Panc1 (cell line): ENCODE measurements at regions not wholly inside any gene's neighbourhood (a gene's known extent, or its start where the extent isn't known, plus 50 kb on each side); places are given as distances from the start of the nearest gene placed in this dataset.

Source experiments
- ATAC-seq: fragments of 200-7000 bp; cut with Tn5 transposase; 2 replicates; pipeline ENCODE4 v1.9.1; 2020; ENCODE audit warnings: mild to moderate bottlenecking, moderate library complexity
- BruUV-seq: library from RNA; stranded (reverse); fragments of 400-500 nt; replicated peaks from 2 replicates; lab custom pipeline; 2021; lab: Mats Ljungman, UMichigan
- CTCF ChIA-PET: fragments of 300-600 bp; sonication (Branson Sonifier 250); formaldehyde crosslinking; loops from one replicate; lab custom pipeline; 2022; ENCODE audit warnings: antibody characterized with exemption; lab: Charles Lee
- POLR2A ChIA-PET: fragments of 300-600 bp; sonication (Branson Sonifier 250); formaldehyde crosslinking; loops from one replicate; lab custom pipeline; 2022; ENCODE audit warnings: antibody characterized with exemption; lab: Charles Lee
- DNase-seq: peaks from one replicate; pipeline ENCODE4 v3.0.0-alpha.2; 2010; ENCODE audit warnings: low read depth, low spot score
- H3K27ac ChIP-seq: 2 replicates; pipeline ENCODE4 v1.5.1; 2011; ENCODE audit warnings: mild to moderate bottlenecking, low read length, inconsistent platforms
- H3K27me3 ChIP-seq: fragments of 200-500 bp; sonication (Bioruptor generic); 2 replicates; pipeline ENCODE4 v1.6.0; 2014; ENCODE audit warnings: low read length, inconsistent platforms; ENCODE audit not compliant: control insufficient read depth, insufficient read depth
- H3K36me3 ChIP-seq: fragments of 200-500 bp; sonication (Bioruptor generic); 2 replicates; pipeline ENCODE4 v1.5.1; 2014; ENCODE audit warnings: inconsistent platforms, mild to moderate bottlenecking, low read length, moderate library complexity; ENCODE audit not compliant: control insufficient read depth, insufficient read depth
- H3K4me1 ChIP-seq: 2 replicates; pipeline ENCODE4 v1.5.1; 2011; ENCODE audit warnings: inconsistent platforms, mild to moderate bottlenecking, low read length, moderate library complexity; ENCODE audit not compliant: control insufficient read depth, insufficient read depth
- H3K4me3 ChIP-seq, 2 experiments: 2 replicates each; pipeline ENCODE4 v1.5.1; 2011 to 2012; ENCODE audit warnings: low read depth in 2 of 2, low read length in 2 of 2, mild to moderate bottlenecking in 2 of 2, inconsistent platforms in 1 of 2, moderate library complexity in 1 of 2
- H3K9me3 ChIP-seq: fragments of 200-500 bp; sonication (Bioruptor generic); 2 replicates; pipeline ENCODE4 v1.5.1; 2014; ENCODE audit warnings: low read depth, mild to moderate bottlenecking, inconsistent platforms, low read length, moderate library complexity; ENCODE audit not compliant: control insufficient read depth, insufficient read depth
- POLR2AphosphoS5 ChIP-seq: IDR thresholded peaks from 2 replicates; pipeline ENCODE4 v1.6.1; 2012; ENCODE audit warnings: mild to moderate bottlenecking, low read depth, low read length, moderate library complexity
- SIN3A ChIP-seq: IDR thresholded peaks from 2 replicates; pipeline ENCODE4 v1.6.1; 2012; ENCODE audit warnings: low read depth, mild to moderate bottlenecking, low read length, moderate library complexity, borderline replicate concordance; ENCODE audit not compliant: insufficient read depth
- TCF7L2 ChIP-seq: IDR thresholded peaks from 2 replicates; pipeline ENCODE4 v1.6.1; 2011; ENCODE audit warnings: mild to moderate bottlenecking, low read depth, low read length, inconsistent platforms
- in situ Hi-C: cut with HindIII; loops from 2 replicates; pipeline ENCODE4 v1.10.0; 2016; ENCODE audit warnings: low sequenced_read_pairs, low pct_unique_long_range_greater_than_20kb
- intact Hi-C: fragments of 100-400 bp; cut with micrococcal nuclease; formaldehyde crosslinking; loops from one replicate; pipeline ENCODE4 v1.10.0; 2022; ENCODE audit not compliant: unreplicated experiment
- TF ChIP-seq, protein P1 (sequence below): fragments of 450-650 bp; IDR thresholded peaks from 2 replicates; pipeline ENCODE4 v1.5.1; 2017; ENCODE audit warnings: mild to moderate bottlenecking
- TF ChIP-seq, protein P2 (sequence below), 2 experiments: IDR thresholded peaks; 2 replicates each; pipeline ENCODE4 v1.6.1; 2011 to 2012; ENCODE audit warnings: low read depth in 2 of 2, control low read depth in 1 of 2, low read length in 1 of 2, mild to moderate bottlenecking in 1 of 2, moderate library complexity in 1 of 2; ENCODE audit not compliant: insufficient read depth in 1 of 2

DNA sequence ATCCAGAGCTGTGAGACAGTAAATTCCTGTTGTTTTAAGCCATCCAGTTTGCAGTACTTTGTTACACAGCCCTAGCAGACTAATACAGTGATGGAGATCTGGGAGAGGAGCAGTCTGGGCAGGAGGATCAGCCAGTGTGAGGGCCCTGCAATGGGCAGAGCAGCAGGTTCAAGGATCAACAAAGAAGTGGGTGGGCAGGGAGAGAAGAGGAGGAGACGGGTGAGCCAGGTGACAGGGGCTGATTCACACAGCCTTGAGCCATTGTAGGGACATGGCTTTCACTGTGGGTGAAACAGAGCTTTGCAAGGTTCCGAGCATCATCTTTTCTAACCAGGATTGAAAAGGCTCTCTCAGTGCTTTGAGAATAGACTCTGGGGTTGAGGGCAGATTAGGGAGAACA lies 88.2 kb upstream of the MVB12B start:
- no peaks in the 10 kb centered on the region for H3K4me1 ChIP-seq
- BruUV-seq: no TSS peak
- H3K36me3 ChIP-seq: no peaks in the 10 kb centered on the region
- no peak overlapping the region for H3K27ac ChIP-seq
- no peak overlapping the region for H3K4me3 ChIP-seq
- ChIA-PET POLR2A (no interaction called here), CTCF (no interaction called here)
- H3K27me3 ChIP-seq: no peaks in the 10 kb centered on the region; the same call in 1 of the 2 replicates
- no peak for DNase-seq
- no peaks in the 10 kb centered on the region for H3K9me3 ChIP-seq
- in situ Hi-C loops (no loop called here), intact Hi-C loops (no loop called here)
- ATAC-seq: no peak
- TF ChIP-seq, protein P1, sequence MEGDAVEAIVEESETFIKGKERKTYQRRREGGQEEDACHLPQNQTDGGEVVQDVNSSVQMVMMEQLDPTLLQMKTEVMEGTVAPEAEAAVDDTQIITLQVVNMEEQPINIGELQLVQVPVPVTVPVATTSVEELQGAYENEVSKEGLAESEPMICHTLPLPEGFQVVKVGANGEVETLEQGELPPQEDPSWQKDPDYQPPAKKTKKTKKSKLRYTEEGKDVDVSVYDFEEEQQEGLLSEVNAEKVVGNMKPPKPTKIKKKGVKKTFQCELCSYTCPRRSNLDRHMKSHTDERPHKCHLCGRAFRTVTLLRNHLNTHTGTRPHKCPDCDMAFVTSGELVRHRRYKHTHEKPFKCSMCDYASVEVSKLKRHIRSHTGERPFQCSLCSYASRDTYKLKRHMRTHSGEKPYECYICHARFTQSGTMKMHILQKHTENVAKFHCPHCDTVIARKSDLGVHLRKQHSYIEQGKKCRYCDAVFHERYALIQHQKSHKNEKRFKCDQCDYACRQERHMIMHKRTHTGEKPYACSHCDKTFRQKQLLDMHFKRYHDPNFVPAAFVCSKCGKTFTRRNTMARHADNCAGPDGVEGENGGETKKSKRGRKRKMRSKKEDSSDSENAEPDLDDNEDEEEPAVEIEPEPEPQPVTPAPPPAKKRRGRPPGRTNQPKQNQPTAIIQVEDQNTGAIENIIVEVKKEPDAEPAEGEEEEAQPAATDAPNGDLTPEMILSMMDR: no peak
- no peak for TF ChIP-seq TCF7L2
- no peak for TF ChIP-seq SIN3A
- TF ChIP-seq, protein P2, sequence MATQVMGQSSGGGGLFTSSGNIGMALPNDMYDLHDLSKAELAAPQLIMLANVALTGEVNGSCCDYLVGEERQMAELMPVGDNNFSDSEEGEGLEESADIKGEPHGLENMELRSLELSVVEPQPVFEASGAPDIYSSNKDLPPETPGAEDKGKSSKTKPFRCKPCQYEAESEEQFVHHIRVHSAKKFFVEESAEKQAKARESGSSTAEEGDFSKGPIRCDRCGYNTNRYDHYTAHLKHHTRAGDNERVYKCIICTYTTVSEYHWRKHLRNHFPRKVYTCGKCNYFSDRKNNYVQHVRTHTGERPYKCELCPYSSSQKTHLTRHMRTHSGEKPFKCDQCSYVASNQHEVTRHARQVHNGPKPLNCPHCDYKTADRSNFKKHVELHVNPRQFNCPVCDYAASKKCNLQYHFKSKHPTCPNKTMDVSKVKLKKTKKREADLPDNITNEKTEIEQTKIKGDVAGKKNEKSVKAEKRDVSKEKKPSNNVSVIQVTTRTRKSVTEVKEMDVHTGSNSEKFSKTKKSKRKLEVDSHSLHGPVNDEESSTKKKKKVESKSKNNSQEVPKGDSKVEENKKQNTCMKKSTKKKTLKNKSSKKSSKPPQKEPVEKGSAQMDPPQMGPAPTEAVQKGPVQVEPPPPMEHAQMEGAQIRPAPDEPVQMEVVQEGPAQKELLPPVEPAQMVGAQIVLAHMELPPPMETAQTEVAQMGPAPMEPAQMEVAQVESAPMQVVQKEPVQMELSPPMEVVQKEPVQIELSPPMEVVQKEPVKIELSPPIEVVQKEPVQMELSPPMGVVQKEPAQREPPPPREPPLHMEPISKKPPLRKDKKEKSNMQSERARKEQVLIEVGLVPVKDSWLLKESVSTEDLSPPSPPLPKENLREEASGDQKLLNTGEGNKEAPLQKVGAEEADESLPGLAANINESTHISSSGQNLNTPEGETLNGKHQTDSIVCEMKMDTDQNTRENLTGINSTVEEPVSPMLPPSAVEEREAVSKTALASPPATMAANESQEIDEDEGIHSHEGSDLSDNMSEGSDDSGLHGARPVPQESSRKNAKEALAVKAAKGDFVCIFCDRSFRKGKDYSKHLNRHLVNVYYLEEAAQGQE (IDR thresholded peaks at IDR 0.05; ENCODE audit: insufficient read depth in 1 of 2, low read depth in 2 of 2, low read length in 1 of 2): no peak
- no peak for TF ChIP-seq POLR2AphosphoS5

GRCh38 chr9:126239515-126239914 lies 87.1 kb upstream of the MVB12B start:
- intact Hi-C loops (no loop called here), in situ Hi-C loops (no loop called here)
- Histone ChIP-seq H3K4me3 (no peak overlapping the region), H3K27ac (no peak overlapping the region), H3K36me3 (no peaks in the 10 kb centered on the region), H3K9me3 (no peaks in the 10 kb centered on the region), H3K4me1 (no peaks in the 10 kb centered on the region), H3K27me3 (no peaks in the 10 kb centered on the region; the same call in 1 of the 2 replicates)
- no TSS peak for BruUV-seq
- ChIA-PET CTCF (no interaction called here), POLR2A (interaction anchor here (0.7 kb wide), 1 partner anchor 421 kb away, joined by 3 read pairs; no protein-coding TSS in a partner anchor)
- TF ChIP-seq SIN3A: no peak
- TF ChIP-seq TCF7L2: no peak
- TF ChIP-seq, protein P1: no peak
- TF ChIP-seq, protein P2 (IDR thresholded peaks at IDR 0.05; ENCODE audit: insufficient read depth in 1 of 2, low read depth in 2 of 2, low read length in 1 of 2): no peak
- TF ChIP-seq POLR2AphosphoS5: no peak
- ATAC-seq (no peak), DNase-seq (no peak)
